Gastroesophageal sphincter (tissue), 3 donors: ENCODE measurements at regions not wholly inside any gene's neighbourhood (a gene's known extent, or its start where the extent isn't known, plus 50 kb on each side); places are given as distances from the start of the nearest gene placed in this dataset.

Experiments used
- CTCF ChIP-seq, 4 experiments: fragments of 200-600 bp in 2 of 4; fragments of 450-650 bp in 2 of 4; sonication (generic) in 1 of 4; IDR thresholded peaks; one replicate each; pipeline ENCODE4 v1.5.1; 2017 to 2019; ENCODE audit warnings: antibody characterized with exemption in 4 of 4, mild to moderate bottlenecking in 2 of 4, moderate library complexity in 2 of 4
- EP300 ChIP-seq: sonication (generic); formaldehyde crosslinking; IDR thresholded peaks from one replicate; pipeline ENCODE4 v1.6.1; 2017; ENCODE audit warnings: antibody characterized with exemption, mild to moderate bottlenecking
- POLR2A ChIP-seq, 2 donors: fragments of 450-650 bp; IDR thresholded peaks; one replicate each; pipeline ENCODE4 v1.6.1; 2017; ENCODE audit warnings: antibody characterized with exemption in 2 of 2, mild to moderate bottlenecking in 2 of 2, moderate library complexity in 1 of 2

GRCh38 chr9:14529629-14530028, 163.6 kb downstream of the ZDHHC21 start:
- TF ChIP-seq POLR2A (IDR thresholded peaks at IDR 0.05) (no peak), CTCF (IDR thresholded peaks at IDR 0.05) (no peak), EP300 (no peak)
